GM12878 (cell line): ENCODE measurements at regions not wholly inside any gene's neighbourhood (a gene's known extent, or its start where the extent isn't known, plus 50 kb on each side); places are given as distances from the start of the nearest gene placed in this dataset.

ENCODE experiments used
- ATAC-seq: fragments of 200-7000 bp; cut with Tn5 transposase; 3 replicates; pipeline ENCODE4 v1.9.1; 2020; ENCODE audit warnings: mild to moderate bottlenecking, moderate library complexity
- BruUV-seq: library from RNA; stranded (reverse); fragments of 400-500 nt; replicated peaks from 2 replicates; lab custom pipeline; 2021; lab: Mats Ljungman, UMichigan
- CTCF ChIA-PET: fragments of 300-600 bp; sonication (Branson Sonifier 250); formaldehyde crosslinking; extraction: SDS; loops from one replicate; lab custom pipeline; 2021; ENCODE audit warnings: inconsistent platforms; lab: Yijun Ruan, JAX
- POLR2A ChIA-PET: fragments of 350-600 bp; formaldehyde crosslinking; extraction: SDS; loops from one replicate; lab custom pipeline; 2021; ENCODE audit warnings: inconsistent platforms; lab: Charles Lee
- RAD21 ChIA-PET: fragments of 300-600 bp; sonication (Branson Sonifier 250); formaldehyde crosslinking; loops from one replicate; lab custom pipeline; 2023; ENCODE audit warnings: antibody characterized with exemption; ENCODE audit not compliant: unreplicated experiment; lab: Charles Lee
- SMC1A ChIA-PET: fragments of 300-600 bp; sonication (Branson Sonifier 250); formaldehyde crosslinking; loops from one replicate; lab custom pipeline; 2023; ENCODE audit not compliant: unreplicated experiment, uncharacterized antibody; lab: Charles Lee
- DNase-seq: peaks from one replicate; pipeline ENCODE4 v3.0.0-alpha.2; 2011; ENCODE audit warnings: low read depth, low spot score
- FAIRE-seq: peaks from 3 replicates; lab custom pipeline; 2011; peaks lifted over from hg19 to GRCh38; lab: Jason Lieb, UNC
- H2AFZ ChIP-seq: 2 replicates; pipeline ENCODE4 v1.6.0; 2011; ENCODE audit warnings: low read depth, low read length, control low read depth; ENCODE audit not compliant: control insufficient read depth
- H3K27ac ChIP-seq: 2 replicates; pipeline ENCODE4 v1.5.1; 2011; ENCODE audit warnings: control low read depth; ENCODE audit not compliant: control insufficient read depth, insufficient read depth
- H3K27me3 ChIP-seq, 2 experiments: replicated peaks in 1 of 2; 2 replicates each; pipeline versions ENCODE4 v1.6.0 to v1.6.1; 2011; ENCODE audit warnings: low read length in 1 of 2; ENCODE audit not compliant: control insufficient read depth in 2 of 2, insufficient read depth in 2 of 2
- H3K36me3 ChIP-seq, 2 experiments: 2 replicates each; pipeline ENCODE4 v1.5.1; 2011; ENCODE audit warnings: low read length in 1 of 2; ENCODE audit not compliant: control insufficient read depth in 2 of 2, insufficient read depth in 2 of 2
- H3K4me1 ChIP-seq: 2 replicates; pipeline ENCODE4 v1.6.1; 2011; ENCODE audit warnings: mild to moderate bottlenecking, low read length, moderate library complexity, mixed read lengths; ENCODE audit not compliant: control insufficient read depth, insufficient read depth
- H3K4me2 ChIP-seq: 2 replicates; pipeline ENCODE4 v1.6.0; 2011; ENCODE audit warnings: control low read depth; ENCODE audit not compliant: control insufficient read depth, insufficient read depth
- H3K4me3 ChIP-seq: fragments of 200-600 bp; sonication (generic); 2 replicates; pipeline ENCODE4 v1.5.1; 2016
- H3K79me2 ChIP-seq: 2 replicates; pipeline ENCODE4 v1.6.0; 2011; ENCODE audit warnings: low read length; ENCODE audit not compliant: control insufficient read depth, insufficient read depth
- H3K9ac ChIP-seq: 2 replicates; pipeline ENCODE4 v1.8.0; 2011; ENCODE audit warnings: low read length, control low read depth, mixed read lengths; ENCODE audit not compliant: control insufficient read depth, insufficient read depth
- H3K9me3 ChIP-seq: replicated peaks from 3 replicates; pipeline ENCODE4 v1.5.1; 2011; ENCODE audit warnings: mild to moderate bottlenecking, low read length; ENCODE audit not compliant: control insufficient read depth, insufficient read depth
- H4K20me1 ChIP-seq: 2 replicates; pipeline ENCODE4 v1.6.0; 2011; ENCODE audit not compliant: control insufficient read depth, insufficient read depth
- ATF3 ChIP-seq: IDR thresholded peaks from 2 replicates; pipeline ENCODE4 v1.6.1; 2011; ENCODE audit warnings: low read depth, mild to moderate bottlenecking, low read length, moderate library complexity, borderline replicate concordance; ENCODE audit errors: extremely low read depth
- CBFB ChIP-seq: IDR thresholded peaks from 2 replicates; pipeline ENCODE4 v1.6.1; 2016; ENCODE audit warnings: antibody characterized with exemption, low read depth
- CEBPB ChIP-seq, 2 experiments: fragments of 150-350 bp in 1 of 2; IDR thresholded peaks; 2 replicates each; pipeline ENCODE4 v1.6.1; 2012 to 2014; ENCODE audit warnings: low read depth in 2 of 2, low read length in 2 of 2, borderline replicate concordance in 1 of 2, inconsistent platforms in 1 of 2
- CTCF ChIP-seq, 3 experiments: IDR thresholded peaks in 2 of 3; conservative IDR thresholded peaks in 1 of 3; 2 replicates each; pipeline ENCODE4 v1.5.1; 2011; ENCODE audit warnings: low read depth in 3 of 3, low read length in 3 of 3, mild to moderate bottlenecking in 3 of 3, control low read depth in 2 of 3, moderate library complexity in 2 of 3, inconsistent platforms in 1 of 3, mixed read lengths in 1 of 3; ENCODE audit not compliant: control insufficient read depth in 2 of 3, insufficient read depth in 1 of 3; ENCODE audit errors: extremely low read depth in 1 of 3
- DPF2 ChIP-seq: fragments of 450-650 bp; IDR thresholded peaks from 2 replicates; pipeline ENCODE4 v1.6.1; 2017; ENCODE audit warnings: mild to moderate bottlenecking
- EGR1 ChIP-seq, 2 experiments: IDR thresholded peaks; 1 replicate in 1 of 2; 2 replicates in 1 of 2; pipeline ENCODE4 v1.6.1; 2011 to 2012; ENCODE audit warnings: low read depth in 2 of 2, low read length in 2 of 2, borderline replicate concordance in 1 of 2, mild to moderate bottlenecking in 1 of 2, moderate library complexity in 1 of 2
- HCFC1 ChIP-seq: fragments of 150-350 bp; IDR thresholded peaks from 2 replicates; pipeline ENCODE4 v1.6.1; 2014; ENCODE audit warnings: low read length
- IRF3 ChIP-seq: fragments of 450-650 bp; IDR thresholded peaks from 2 replicates; pipeline ENCODE4 v1.6.1; 2014; ENCODE audit warnings: mild to moderate bottlenecking
- RBBP5 ChIP-seq: fragments of 200-600 bp; sonication (generic); conservative IDR thresholded peaks from 2 replicates; pipeline ENCODE4 v1.6.1; 2016
- SIN3A ChIP-seq: IDR thresholded peaks from 2 replicates; pipeline ENCODE4 v1.6.1; 2012; ENCODE audit warnings: low read depth, low read length, improper control_type of control experiment
- SMAD5 ChIP-seq: IDR thresholded peaks from 2 replicates; pipeline ENCODE4 v1.6.1; 2016; ENCODE audit warnings: antibody characterized with exemption, low read depth
- SREBF1 ChIP-seq: IDR thresholded peaks from 2 replicates; pipeline ENCODE4 v1.6.1; 2012; ENCODE audit warnings: mild to moderate bottlenecking, low read length
- TBL1XR1 ChIP-seq: IDR thresholded peaks from 2 replicates; pipeline ENCODE4 v1.6.1; 2012; ENCODE audit warnings: low read depth, low read length, improper control_type of control experiment
- USF2 ChIP-seq: IDR thresholded peaks from 2 replicates; pipeline ENCODE4 v1.6.1; 2011; ENCODE audit warnings: low read depth, low read length, improper control_type of control experiment, borderline replicate concordance
- YY1 ChIP-seq: IDR thresholded peaks from 2 replicates; pipeline ENCODE4 v1.6.1; 2011; ENCODE audit warnings: low read depth, mild to moderate bottlenecking, low read length
- WGBS: methylation state at CpG from one replicate; pipeline ENCODE4 v1.1.6; 2016; ENCODE audit warnings: low lambda C conversion rate; ENCODE audit not compliant: insufficient replicate concordance, insufficient coverage; ENCODE audit errors: missing lambda C conversion rate; 5-methylcytosine and 5-hydroxymethylcytosine counted together
- in situ Hi-C: fragments of 300-500 bp; cut with MboI; formaldehyde crosslinking; loops from 9 replicates; pipeline ENCODE4 v1.14.3; 2018; ENCODE audit warnings: mixed read lengths
- intact Hi-C: fragments of 100-400 bp; cut with micrococcal nuclease; formaldehyde crosslinking; loops from one replicate; pipeline ENCODE4 v1.14.2; 2022; ENCODE audit not compliant: unreplicated experiment

DNA sequence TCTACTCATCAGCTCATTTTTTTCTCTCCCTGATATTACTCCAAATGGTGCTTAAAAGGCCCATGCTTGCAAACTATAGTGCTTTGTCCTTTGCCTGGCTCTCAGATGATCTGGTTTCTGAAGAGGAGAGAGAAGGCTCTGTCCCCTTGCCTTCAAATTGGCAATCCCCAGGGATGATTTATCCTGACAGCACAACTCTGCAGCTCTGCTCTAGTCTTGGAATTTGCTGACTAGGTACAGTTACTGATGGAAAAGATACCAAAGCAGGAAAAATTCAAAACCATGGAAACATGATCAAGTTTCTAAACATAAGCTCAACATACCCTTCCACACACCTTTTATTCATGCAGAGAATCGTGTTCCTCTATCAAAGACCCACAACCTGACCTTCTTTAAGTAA is 106.7 kb upstream of the CADPS start (continued):
- TF ChIP-seq SIN3A, result no peak
- no peak for TF ChIP-seq USF2
- no peak for TF ChIP-seq YY1
- TF ChIP-seq IRF3, result no peak
- TF ChIP-seq EGR1 (IDR thresholded peaks at IDR 0.05; ENCODE audit: borderline replicate concordance in 1 of 2, low read depth in 2 of 2, low read length in 2 of 2), result no peak

- 0% methylated on average over 4 of the region's 4 CpGs for WGBS
- RAD21 ChIA-PET, result no interaction called here
- ATAC-seq (no peak), FAIRE-seq (no peak), DNase-seq (no peak)
- no peaks in the 10 kb centered on the region for H3K9me3 ChIP-seq
- no peak overlapping the region for H3K9ac ChIP-seq
- no TSS peak for BruUV-seq
- H3K36me3 ChIP-seq, result no peaks in the 10 kb centered on the region
- H3K27me3 ChIP-seq, result no peaks in the 10 kb centered on the region
- no peak overlapping the region for H2AFZ ChIP-seq
- no peak overlapping the region for H3K27ac ChIP-seq
- CTCF ChIA-PET, result no interaction called here
- POLR2A ChIA-PET, result no interaction called here
- in situ Hi-C loops (no loop called here), intact Hi-C loops (no loop called here)
- no peaks in the 10 kb centered on the region for H3K4me1 ChIP-seq
- H4K20me1 ChIP-seq, result no peaks in the 10 kb centered on the region
- H3K79me2 ChIP-seq, result no peaks in the 10 kb centered on the region
- H3K4me3 ChIP-seq, result no peak overlapping the region
- H3K4me2 ChIP-seq, result no peak overlapping the region
- TF ChIP-seq SMAD5 (no peak), CEBPB (IDR thresholded peaks at IDR 0.05; ENCODE audit: borderline replicate concordance in 1 of 2, low read depth in 2 of 2, low read length in 2 of 2) (no peak), CTCF (IDR thresholded peaks at IDR 0.05 in 2 of 3, conservative IDR thresholded peaks at IDR 0.05 in 1 of 3; ENCODE audit: control insufficient read depth in 2 of 3, extremely low read depth in 1 of 3, insufficient read depth in 1 of 3, low read depth in 3 of 3, low read length in 3 of 3) (no peak), CBFB (no peak), TBL1XR1 (no peak), RBBP5 (no peak), ATF3 (no peak), SREBF1 (no peak), DPF2 (no peak), HCFC1 (no peak)
- SMC1A ChIA-PET, result no interaction called here
Observed at GRCh38 chr3:62982795-62983455, 107.7 kb upstream of the CADPS start.
